HFFc6 (cell line): ENCODE measurements at regions not wholly inside any gene's neighbourhood (a gene's known extent, or its start where the extent isn't known, plus 50 kb on each side); places are given as distances from the start of the nearest gene placed in this dataset.

Experiments used
- DNase-seq: peaks from one replicate; pipeline ENCODE4 v3.0.0-alpha.2; 2018
- H3K27ac Mint-ChIP-seq: 2 replicates; pipeline ENCODE4 v1.8.0; 2020; ENCODE audit warnings: mild to moderate bottlenecking, mixed read lengths
- H3K27me3 Mint-ChIP-seq: 2 replicates; pipeline ENCODE4 v1.8.0; 2021; ENCODE audit warnings: mild to moderate bottlenecking, moderate library complexity, mixed read lengths; ENCODE audit not compliant: insufficient read depth
- H3K36me3 Mint-ChIP-seq: 2 replicates; pipeline ENCODE4 v1.8.0; 2021; ENCODE audit warnings: low read depth, mixed read lengths
- H3K4me1 Mint-ChIP-seq: 2 replicates; pipeline ENCODE4 v1.8.0; 2020; ENCODE audit warnings: low read depth, mixed read lengths
- H3K4me3 Mint-ChIP-seq: 2 replicates; pipeline ENCODE4 v1.8.0; 2020; ENCODE audit warnings: mild to moderate bottlenecking, moderate library complexity, mixed read lengths
- H3K9me3 Mint-ChIP-seq: 2 replicates; pipeline ENCODE4 v1.8.0; 2020; ENCODE audit warnings: mild to moderate bottlenecking, mixed read lengths
- TF ChIP-seq, protein P1 (sequence below): fragments of 200-600 bp; sonication (generic); IDR thresholded peaks from 2 replicates; pipeline ENCODE4 v1.5.0; 2021; ENCODE audit warnings: antibody characterized with exemption, mild to moderate bottlenecking

DNA sequence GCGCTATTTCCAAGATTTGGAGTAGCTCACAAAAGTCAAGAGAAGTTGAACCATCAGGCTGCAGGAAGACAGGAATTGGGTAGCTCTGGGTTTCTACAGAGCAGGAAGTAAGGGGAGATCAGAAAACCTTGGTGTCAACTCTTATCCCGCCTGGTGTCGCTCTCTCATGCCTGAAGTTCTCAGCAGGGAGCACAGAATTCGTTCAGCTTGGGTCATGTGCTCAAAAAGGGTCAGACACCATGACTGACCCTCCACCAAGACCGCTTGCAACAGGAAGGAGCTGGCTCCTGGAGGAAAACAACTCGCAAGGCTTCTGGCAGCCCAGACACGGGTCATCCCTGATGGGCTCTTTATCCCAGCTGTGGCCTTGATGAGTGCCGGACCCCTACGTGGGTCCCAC is 93.7 kb upstream of the MSX1 start:
- DNase-seq, result no peak
- H3K4me3 Mint-ChIP-seq, result no peak overlapping the region
- no peak overlapping the region for H3K27ac Mint-ChIP-seq
- H3K27me3 Mint-ChIP-seq, result peaks cover 4% of the 10 kb centered on the region
- H3K9me3 Mint-ChIP-seq, result no peaks in the 10 kb centered on the region; the same call in 1 of the 2 replicates
- no peaks in the 10 kb centered on the region for H3K36me3 Mint-ChIP-seq
- TF ChIP-seq, protein P1, sequence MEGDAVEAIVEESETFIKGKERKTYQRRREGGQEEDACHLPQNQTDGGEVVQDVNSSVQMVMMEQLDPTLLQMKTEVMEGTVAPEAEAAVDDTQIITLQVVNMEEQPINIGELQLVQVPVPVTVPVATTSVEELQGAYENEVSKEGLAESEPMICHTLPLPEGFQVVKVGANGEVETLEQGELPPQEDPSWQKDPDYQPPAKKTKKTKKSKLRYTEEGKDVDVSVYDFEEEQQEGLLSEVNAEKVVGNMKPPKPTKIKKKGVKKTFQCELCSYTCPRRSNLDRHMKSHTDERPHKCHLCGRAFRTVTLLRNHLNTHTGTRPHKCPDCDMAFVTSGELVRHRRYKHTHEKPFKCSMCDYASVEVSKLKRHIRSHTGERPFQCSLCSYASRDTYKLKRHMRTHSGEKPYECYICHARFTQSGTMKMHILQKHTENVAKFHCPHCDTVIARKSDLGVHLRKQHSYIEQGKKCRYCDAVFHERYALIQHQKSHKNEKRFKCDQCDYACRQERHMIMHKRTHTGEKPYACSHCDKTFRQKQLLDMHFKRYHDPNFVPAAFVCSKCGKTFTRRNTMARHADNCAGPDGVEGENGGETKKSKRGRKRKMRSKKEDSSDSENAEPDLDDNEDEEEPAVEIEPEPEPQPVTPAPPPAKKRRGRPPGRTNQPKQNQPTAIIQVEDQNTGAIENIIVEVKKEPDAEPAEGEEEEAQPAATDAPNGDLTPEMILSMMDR, result no peak
- H3K4me1 Mint-ChIP-seq, result peaks cover 22% of the 10 kb centered on the region

DNA sequence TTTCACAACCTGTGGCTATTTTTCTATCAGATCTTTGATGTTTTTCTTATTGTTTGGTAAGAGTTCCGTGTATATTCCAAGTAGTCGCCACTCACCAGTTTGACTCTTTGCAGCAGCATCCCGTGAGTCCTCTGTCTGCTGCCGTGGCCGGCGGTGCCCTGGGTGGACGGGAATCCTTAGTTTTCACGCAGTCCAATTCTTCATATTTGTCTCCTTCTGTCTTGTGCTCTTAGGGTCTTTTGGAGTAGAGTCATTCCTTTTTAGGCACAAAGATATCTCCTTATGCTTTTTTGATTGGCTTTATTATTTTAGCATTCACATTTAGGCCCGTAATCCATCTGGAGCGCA is 94.9 kb upstream of the MSX1 start:
- Mint-ChIP-seq H3K4me1 (peaks cover 31% of the 10 kb centered on the region), H3K27me3 (peaks cover 4% of the 10 kb centered on the region), H3K36me3 (no peaks in the 10 kb centered on the region), H3K27ac (0 out of 2 replicates have a peak overlapping the region, but pooled peaks have one; percentile 76), H3K4me3 (no peak overlapping the region), H3K9me3 (no peaks in the 10 kb centered on the region; the same call in 1 of the 2 replicates)
- TF ChIP-seq, protein P1, result no peak
- DNase-seq, result no peak

DNA sequence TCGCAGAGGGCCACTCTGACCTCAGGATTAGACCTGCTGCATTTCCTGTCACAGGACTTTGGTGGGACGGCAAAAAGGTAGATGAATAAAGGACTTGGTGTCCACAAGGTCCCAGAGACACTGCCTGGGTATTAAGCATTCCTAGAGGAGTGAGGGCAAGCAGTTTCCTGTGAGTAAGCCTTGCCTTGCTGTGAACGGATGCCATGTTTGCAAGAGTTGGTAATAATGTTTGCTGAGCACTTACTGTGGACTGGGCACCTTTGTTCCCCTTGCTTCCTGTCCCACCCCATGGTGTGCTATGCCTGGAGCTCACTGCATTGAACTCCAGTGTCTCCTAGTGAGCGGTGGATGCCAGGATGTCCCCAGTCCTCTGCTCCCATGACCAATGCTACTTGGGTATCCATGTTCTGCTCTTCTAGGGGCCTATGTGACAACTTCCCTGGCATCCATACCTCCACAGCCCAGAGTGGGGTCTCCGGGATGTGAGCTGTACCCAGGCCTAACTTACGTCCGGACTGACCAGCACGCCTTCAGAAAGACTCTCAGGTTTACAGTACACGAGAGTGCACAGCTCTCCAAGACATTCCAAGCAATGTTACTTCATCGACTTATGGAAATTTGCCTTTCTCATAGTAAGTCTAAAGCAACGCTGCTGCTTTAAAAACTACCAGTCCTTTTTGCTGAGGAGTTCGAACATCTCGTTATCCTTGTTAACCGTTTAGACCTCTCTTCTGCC is 95.5 kb upstream of the MSX1 start:
- peak overlapping the region; percentile 76 for H3K27ac Mint-ChIP-seq
- DNase-seq, result peak; percentile 9
- H3K27me3 Mint-ChIP-seq, result peaks cover 7% of the 10 kb centered on the region
- peak overlapping the region; percentile 77 for H3K4me3 Mint-ChIP-seq
- peaks cover 34% of the 10 kb centered on the region for H3K4me1 Mint-ChIP-seq
- H3K36me3 Mint-ChIP-seq, result no peaks in the 10 kb centered on the region
- H3K9me3 Mint-ChIP-seq, result no peaks in the 10 kb centered on the region; the same call in 1 of the 2 replicates
- TF ChIP-seq, protein P1, result no peak

DNA sequence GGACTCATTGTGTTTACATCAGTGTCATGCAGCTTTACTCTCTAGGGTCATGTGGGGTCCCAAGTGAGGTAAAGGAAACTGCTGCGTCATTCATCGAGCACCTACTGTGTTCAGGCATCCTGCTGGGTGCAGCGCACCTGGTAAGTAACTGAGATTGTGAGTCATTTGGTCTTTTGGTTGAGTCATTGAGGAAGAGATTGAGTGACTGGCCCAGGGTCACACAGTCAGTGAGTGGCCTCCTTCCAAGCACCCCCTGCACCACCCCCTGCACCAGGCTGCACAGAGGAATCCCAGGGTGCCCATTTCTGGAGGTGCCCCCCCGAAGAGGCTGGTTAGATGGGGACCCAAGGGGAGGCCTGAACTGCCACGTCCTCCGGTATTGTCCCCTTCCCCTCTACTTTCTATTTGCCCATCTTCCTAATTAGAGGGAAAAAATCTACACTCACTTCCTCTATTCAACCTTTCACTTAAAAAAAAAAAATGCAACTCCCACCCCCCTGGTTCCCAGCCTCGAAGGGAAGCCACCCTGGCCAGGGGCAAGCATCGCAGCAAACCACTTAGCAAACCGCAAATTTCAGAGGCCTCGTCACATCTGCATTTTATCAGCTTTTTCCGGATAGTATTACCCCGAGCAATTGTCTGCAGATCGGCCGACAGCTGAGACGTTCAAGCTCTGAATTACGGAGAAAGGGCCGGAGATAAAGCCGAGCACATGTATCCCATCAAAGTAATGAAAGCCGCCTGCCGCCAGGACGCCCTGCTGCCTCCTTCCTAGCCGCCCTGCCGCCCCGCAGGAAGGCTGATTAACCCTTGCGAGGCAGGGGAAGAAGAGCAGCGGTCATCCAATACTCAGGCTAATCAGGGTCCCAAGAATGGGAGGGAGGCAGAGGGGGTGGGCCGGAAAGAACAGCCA is 96.3 kb upstream of the MSX1 start:
- Mint-ChIP-seq H3K36me3 (no peaks in the 10 kb centered on the region), H3K4me1 (peaks cover 34% of the 10 kb centered on the region), H3K27me3 (peaks cover 12% of the 10 kb centered on the region), H3K27ac (peak overlapping the region; percentile 76), H3K9me3 (no peaks in the 10 kb centered on the region; the same call in 1 of the 2 replicates), H3K4me3 (peak overlapping the region; percentile 77)
- TF ChIP-seq, protein P1, result peak; percentile 7; the same call in 1 of the 2 replicates
- DNase-seq, result peak; percentile 54

DNA sequence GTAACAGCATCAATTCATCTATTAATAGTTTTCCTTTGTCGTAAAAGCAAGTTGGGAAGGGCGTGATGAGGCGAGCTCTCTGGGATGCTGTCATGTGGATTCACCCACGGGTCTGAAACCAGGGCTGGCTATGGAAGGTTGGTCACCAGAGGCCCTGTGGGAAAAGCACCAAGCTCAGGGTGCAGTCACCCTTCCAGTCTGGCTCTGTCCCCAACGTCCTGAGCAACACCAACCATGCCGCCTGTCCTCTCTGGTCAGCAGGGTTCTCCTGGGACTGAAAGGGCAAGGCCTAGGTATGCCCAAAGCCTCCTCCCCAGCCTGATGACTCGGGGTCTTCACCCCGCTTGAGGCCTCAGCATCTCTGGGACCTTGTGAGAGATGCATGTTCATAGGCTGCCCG is 97.2 kb upstream of the MSX1 start:
- Mint-ChIP-seq H3K9me3 (no peaks in the 10 kb centered on the region; the same call in 1 of the 2 replicates), H3K36me3 (no peaks in the 10 kb centered on the region), H3K27me3 (peaks cover 10% of the 10 kb centered on the region), H3K27ac (no peak overlapping the region), H3K4me3 (no peak overlapping the region), H3K4me1 (peaks cover 34% of the 10 kb centered on the region)
- TF ChIP-seq, protein P1, result no peak
- no peak for DNase-seq
